ENCODE measurements at regions not wholly inside any gene's neighbourhood (a gene's known extent, or its start where the extent isn't known, plus 50 kb on each side); places are given as distances from the start of the nearest gene placed in this dataset.

- Mint-ChIP-seq H3K9me3 (peaks cover 5% of the 10 kb centered on the region), H3K36me3 (ENCODE audit: low read depth) (no peaks in the 10 kb centered on the region), H3K4me1 (ENCODE audit: low read depth) (no peaks in the 10 kb centered on the region), H3K4me3 (no peak overlapping the region), H3K27ac (no peak overlapping the region), H3K27me3 (peaks cover 8% of the 10 kb centered on the region)
- POLR2A ChIA-PET: no interaction called here
- no peak for TF ChIP-seq CTCF (IDR thresholded peaks at IDR 0.05)
- ATAC-seq (no peak), DNase-seq (no peak)
- intact Hi-C loops (cut with micrococcal nuclease): no loop called here
- CTCF ChIA-PET: no interaction called here
Observed at GRCh38 chr9:27791311-27791710, 218.0 kb upstream of the C9orf72 start.

GRCh38 chr9:27792971-27793689 is 219.8 kb upstream of the C9orf72 start:
- Mint-ChIP-seq H3K4me3 (no peak overlapping the region), H3K27ac (no peak overlapping the region), H3K9me3 (peaks cover 5% of the 10 kb centered on the region), H3K4me1 (ENCODE audit: low read depth) (no peaks in the 10 kb centered on the region), H3K27me3 (peaks cover 6% of the 10 kb centered on the region), H3K36me3 (ENCODE audit: low read depth) (no peaks in the 10 kb centered on the region)
- no peak for TF ChIP-seq CTCF (IDR thresholded peaks at IDR 0.05)
- CTCF ChIA-PET: no interaction called here
- ATAC-seq (no peak), DNase-seq (no peak)
- POLR2A ChIA-PET: no interaction called here
- intact Hi-C loops (cut with micrococcal nuclease): no loop called here

GRCh38 chr9:27799326-27799725 is 226.0 kb upstream of the C9orf72 start:
- Mint-ChIP-seq H3K4me1 (ENCODE audit: low read depth) (no peaks in the 10 kb centered on the region), H3K9me3 (peaks cover 3% of the 10 kb centered on the region), H3K4me3 (no peak overlapping the region), H3K27me3 (peaks cover 4% of the 10 kb centered on the region), H3K27ac (no peak overlapping the region), H3K36me3 (ENCODE audit: low read depth) (no peaks in the 10 kb centered on the region)
- no peak for ATAC-seq
- ChIA-PET POLR2A (interaction anchor here (0.6 kb wide), 1 partner anchor 73 kb away, joined by 3 read pairs; no protein-coding TSS in a partner anchor), CTCF (no interaction called here)
- no peak for DNase-seq
- TF ChIP-seq CTCF (IDR thresholded peaks at IDR 0.05): no peak
- intact Hi-C loops (cut with micrococcal nuclease): no loop called here

GRCh38 chr9:27800159-27800558 is 226.9 kb upstream of the C9orf72 start:
- Mint-ChIP-seq H3K27me3 (peaks cover 4% of the 10 kb centered on the region), H3K4me1 (ENCODE audit: low read depth) (no peaks in the 10 kb centered on the region), H3K4me3 (no peak overlapping the region), H3K27ac (no peak overlapping the region), H3K9me3 (no peaks in the 10 kb centered on the region), H3K36me3 (ENCODE audit: low read depth) (no peaks in the 10 kb centered on the region)
- TF ChIP-seq CTCF (IDR thresholded peaks at IDR 0.05): no peak
- POLR2A ChIA-PET: no interaction called here
- ATAC-seq: no peak
- no peak for DNase-seq
- intact Hi-C loops (cut with micrococcal nuclease): no loop called here
- CTCF ChIA-PET: no interaction called here

GRCh38 chr9:27800692-27801370 is 227.6 kb upstream of the C9orf72 start:
- H3K9me3 Mint-ChIP-seq: no peaks in the 10 kb centered on the region
- CTCF ChIA-PET: no interaction called here
- intact Hi-C loops (cut with micrococcal nuclease): no loop called here

More at GRCh38 chr9:27800692-27801370, 227.6 kb upstream of the C9orf72 start:
- H3K4me1 Mint-ChIP-seq (ENCODE audit: low read depth): no peaks in the 10 kb centered on the region
- H3K27me3 Mint-ChIP-seq: peaks cover 4% of the 10 kb centered on the region
- ATAC-seq (no peak), DNase-seq (no peak)
- no peaks in the 10 kb centered on the region for H3K36me3 Mint-ChIP-seq (ENCODE audit: low read depth)
- no peak for TF ChIP-seq CTCF (IDR thresholded peaks at IDR 0.05)
- H3K4me3 Mint-ChIP-seq: no peak overlapping the region
- POLR2A ChIA-PET: no interaction called here
- no peak overlapping the region for H3K27ac Mint-ChIP-seq
